ENCODE measurements at regions not wholly inside any gene's neighbourhood (a gene's known extent, or its start where the extent isn't known, plus 50 kb on each side); places are given as distances from the start of the nearest gene placed in this dataset.

GRCh38 chr5:86115164-86115563, 502.6 kb upstream of the COX7C start:
- intact Hi-C loops (cut with micrococcal nuclease) = no loop called here
- H3K27me3 Mint-ChIP-seq (ENCODE audit: insufficient read depth, unreplicated experiment) = no peaks in the 10 kb centered on the region
- H3K9me3 Mint-ChIP-seq (ENCODE audit: unreplicated experiment) = peaks cover 6% of the 10 kb centered on the region
- CTCF ChIA-PET = no interaction called here
- no peaks in the 10 kb centered on the region for H3K4me1 Mint-ChIP-seq (ENCODE audit: insufficient read depth, unreplicated experiment)
- TF ChIP-seq CTCF (IDR thresholded peaks at IDR 0.05; ENCODE audit: unreplicated experiment) = no peak
- BruUV-seq (replicated peaks) = no TSS peak
- no peak overlapping the region for H3K27ac Mint-ChIP-seq (ENCODE audit: low read depth, unreplicated experiment)
- no peak for DNase-seq (ENCODE audit: unreplicated experiment)
- POLR2A ChIA-PET = no interaction called here
- H3K36me3 Mint-ChIP-seq (ENCODE audit: insufficient read depth, unreplicated experiment) = no peaks in the 10 kb centered on the region
- H3K4me3 Mint-ChIP-seq (ENCODE audit: unreplicated experiment) = no peak overlapping the region

GRCh38 chr5:86118542-86118941, 499.2 kb upstream of the COX7C start:
- Mint-ChIP-seq H3K27ac (ENCODE audit: low read depth, unreplicated experiment) (no peak overlapping the region), H3K4me3 (ENCODE audit: unreplicated experiment) (no peak overlapping the region), H3K36me3 (ENCODE audit: insufficient read depth, unreplicated experiment) (no peaks in the 10 kb centered on the region), H3K27me3 (ENCODE audit: insufficient read depth, unreplicated experiment) (no peaks in the 10 kb centered on the region), H3K9me3 (ENCODE audit: unreplicated experiment) (peaks cover 6% of the 10 kb centered on the region), H3K4me1 (ENCODE audit: insufficient read depth, unreplicated experiment) (no peaks in the 10 kb centered on the region)
- CTCF ChIA-PET = interaction anchor here (0.7 kb wide), 1 partner anchor 1325 kb away, joined by 3 read pairs; no protein-coding TSS in a partner anchor
- no TSS peak for BruUV-seq (replicated peaks)
- intact Hi-C loops (cut with micrococcal nuclease) = no loop called here
- POLR2A ChIA-PET = no interaction called here
- peak; percentile 4 for DNase-seq (ENCODE audit: unreplicated experiment)
- TF ChIP-seq CTCF (IDR thresholded peaks at IDR 0.05; ENCODE audit: unreplicated experiment) = peak; percentile 13

GRCh38 chr5:86124333-86124732, 493.4 kb upstream of the COX7C start:
- Mint-ChIP-seq H3K4me3 (ENCODE audit: unreplicated experiment) (no peak overlapping the region), H3K36me3 (ENCODE audit: insufficient read depth, unreplicated experiment) (no peaks in the 10 kb centered on the region), H3K4me1 (ENCODE audit: insufficient read depth, unreplicated experiment) (no peaks in the 10 kb centered on the region), H3K27me3 (ENCODE audit: insufficient read depth, unreplicated experiment) (no peaks in the 10 kb centered on the region), H3K27ac (ENCODE audit: low read depth, unreplicated experiment) (no peak overlapping the region), H3K9me3 (ENCODE audit: unreplicated experiment) (peaks cover 6% of the 10 kb centered on the region)
- CTCF ChIA-PET = no interaction called here
- POLR2A ChIA-PET = no interaction called here
- no peak for DNase-seq (ENCODE audit: unreplicated experiment)
- BruUV-seq (replicated peaks) = no TSS peak
- TF ChIP-seq CTCF (IDR thresholded peaks at IDR 0.05; ENCODE audit: unreplicated experiment) = no peak
- intact Hi-C loops (cut with micrococcal nuclease) = no loop called here

- no peaks in the 10 kb centered on the region for H3K9me3 Mint-ChIP-seq (ENCODE audit: unreplicated experiment)
- no peak for DNase-seq (ENCODE audit: unreplicated experiment)
- ChIA-PET POLR2A (no interaction called here), CTCF (no interaction called here)
- no peaks in the 10 kb centered on the region for H3K4me1 Mint-ChIP-seq (ENCODE audit: insufficient read depth, unreplicated experiment)
- intact Hi-C loops (cut with micrococcal nuclease) = no loop called here
- no peaks in the 10 kb centered on the region for H3K36me3 Mint-ChIP-seq (ENCODE audit: insufficient read depth, unreplicated experiment)
- no peak overlapping the region for H3K4me3 Mint-ChIP-seq (ENCODE audit: unreplicated experiment)
- H3K27ac Mint-ChIP-seq (ENCODE audit: low read depth, unreplicated experiment) = no peak overlapping the region
- no peak for TF ChIP-seq CTCF (IDR thresholded peaks at IDR 0.05; ENCODE audit: unreplicated experiment)
- peaks cover 5% of the 10 kb centered on the region for H3K27me3 Mint-ChIP-seq (ENCODE audit: insufficient read depth, unreplicated experiment)
- BruUV-seq (replicated peaks) = no TSS peak
Observed at GRCh38 chr5:86125731-86126601, 491.8 kb upstream of the COX7C start.

Data from MCF 10A (cell line).